GM19463 (cell line): ENCODE measurements at regions not wholly inside any gene's neighbourhood (a gene's known extent, or its start where the extent isn't known, plus 50 kb on each side); places are given as distances from the start of the nearest gene placed in this dataset.

ENCODE experiments used
- ATAC-seq: cut with Tn5 transposase; IDR thresholded peaks from one replicate; pipeline ENCODE4 v1.9.1; 2021; ENCODE audit warnings: mild to moderate bottlenecking, moderate library complexity; ENCODE audit not compliant: unreplicated experiment

DNA sequence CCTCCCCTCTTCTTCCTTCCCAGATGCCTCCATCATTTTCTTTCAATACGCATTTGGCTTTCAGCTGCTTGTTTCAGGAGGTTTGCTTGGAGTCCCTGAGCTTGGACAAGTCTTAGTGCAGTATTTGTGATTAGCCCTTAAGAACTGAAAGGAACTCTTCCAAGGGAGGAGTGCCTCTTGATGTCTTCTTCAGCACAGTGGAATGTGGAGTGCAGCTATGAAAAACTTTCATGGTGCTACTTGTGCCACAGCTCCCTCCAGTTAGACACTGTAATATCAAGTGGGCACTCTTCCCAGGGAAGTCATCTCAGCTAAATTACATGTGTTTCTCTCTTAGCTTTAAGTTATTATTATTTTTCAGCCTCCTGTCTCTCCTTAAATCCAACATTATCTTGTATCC, 173.1 kb downstream of the NECTIN3 start:
- no peak for ATAC-seq

- no peak for ATAC-seq
Measured at GRCh38 chr3:111246967-111247760, 175.5 kb downstream of the NECTIN3 start.

- no peak for ATAC-seq
Measured at GRCh38 chr3:111248406-111248805, 176.8 kb downstream of the NECTIN3 start.

DNA sequence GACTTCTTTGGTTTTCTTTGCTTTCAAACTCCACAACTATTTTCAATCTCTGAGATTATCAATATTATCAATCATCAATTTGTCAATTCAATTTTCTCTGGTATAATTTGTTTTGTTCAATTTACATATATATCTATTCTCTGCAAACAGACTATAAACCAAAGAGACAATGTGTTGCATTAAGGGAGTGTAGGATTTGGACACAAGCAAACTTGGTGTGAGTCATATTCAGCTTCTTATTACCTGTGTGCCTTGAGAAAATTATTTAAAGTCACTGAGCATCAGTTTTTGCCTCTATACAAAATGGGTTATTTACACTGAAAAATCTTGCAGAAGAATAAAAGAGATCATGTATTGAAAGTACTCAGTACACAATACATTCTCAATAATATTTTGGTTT, 177.8 kb downstream of the NECTIN3 start:
- ATAC-seq: no peak

- peak; percentile 55 for ATAC-seq
Measured at GRCh38 chr3:111252779-111253178, 181.2 kb downstream of the NECTIN3 start.

GRCh38 chr3:111253733-111254132, 182.1 kb downstream of the NECTIN3 start:
- no peak for ATAC-seq

DNA sequence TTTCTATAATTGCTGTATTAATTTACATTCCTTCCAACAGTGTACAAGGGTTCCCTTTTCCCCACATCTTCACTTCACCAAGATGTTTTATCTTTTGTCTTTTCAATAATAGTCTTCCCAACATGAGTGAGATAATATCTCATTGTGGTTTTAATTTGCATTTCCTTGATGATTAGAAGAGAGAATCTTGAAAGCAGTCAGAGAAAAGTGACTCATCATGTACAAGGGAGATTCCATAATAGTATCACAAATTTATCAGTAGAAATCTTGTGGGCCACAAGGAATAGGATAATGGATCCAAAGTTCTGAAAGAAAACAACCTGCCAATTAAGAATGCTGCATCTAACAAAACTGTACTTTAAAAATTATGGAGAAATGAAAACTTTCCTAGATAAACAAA, 189.3 kb downstream of the NECTIN3 start:
- peak; percentile 69 for ATAC-seq

- ATAC-seq: no peak
Measured at GRCh38 chr3:111269777-111270176, 198.2 kb downstream of the NECTIN3 start.

- no peak for ATAC-seq
Measured at GRCh38 chr3:111277226-111277625, 205.6 kb downstream of the NECTIN3 start.

DNA sequence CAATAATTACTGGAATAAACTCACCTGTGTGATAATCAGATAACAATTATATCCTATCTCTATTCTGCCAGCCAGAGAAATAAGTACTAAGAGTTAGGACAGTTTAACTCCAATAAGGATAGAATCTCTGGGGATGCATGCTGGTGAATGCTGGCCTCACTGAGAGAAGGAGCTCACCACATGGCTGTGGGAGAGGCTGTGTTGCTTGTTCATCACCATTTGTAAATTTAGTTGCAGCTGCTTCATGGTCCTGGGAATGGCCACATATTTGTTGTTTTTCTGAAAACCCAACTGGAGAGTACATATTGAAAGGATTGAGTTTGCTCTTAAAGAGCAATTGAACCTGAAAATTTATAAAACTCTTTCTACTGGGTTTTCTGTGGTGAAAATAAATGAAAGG, 207.3 kb downstream of the NECTIN3 start:
- ATAC-seq: no peak

- ATAC-seq: no peak
Measured at GRCh38 chr3:111282024-111282423, 210.4 kb downstream of the NECTIN3 start.

DNA sequence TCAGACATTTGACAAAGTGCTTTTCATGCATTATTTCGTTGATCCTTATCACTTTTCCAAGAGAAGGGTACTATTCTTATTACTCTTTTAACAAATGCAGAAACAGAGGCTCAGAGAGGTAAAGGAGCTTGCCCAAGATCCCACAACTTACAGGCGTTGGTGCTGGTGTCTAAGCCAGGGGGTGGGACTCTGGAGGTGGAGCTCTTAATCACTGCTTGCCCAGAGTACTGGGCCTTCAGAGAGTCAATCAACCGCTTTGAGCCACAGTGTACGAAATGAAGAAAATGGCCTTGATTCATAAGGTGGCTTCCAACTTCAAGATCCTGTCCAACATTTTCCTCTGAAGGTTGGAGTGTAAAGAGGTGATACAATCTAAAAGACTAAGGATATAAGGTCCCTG, 211.5 kb downstream of the NECTIN3 start:
- no peak for ATAC-seq

- ATAC-seq: no peak
Measured at GRCh38 chr3:111284503-111285183, 213.0 kb downstream of the NECTIN3 start.

GRCh38 chr3:111285184-111285538, 213.5 kb downstream of the NECTIN3 start:
- ATAC-seq: no peak

DNA sequence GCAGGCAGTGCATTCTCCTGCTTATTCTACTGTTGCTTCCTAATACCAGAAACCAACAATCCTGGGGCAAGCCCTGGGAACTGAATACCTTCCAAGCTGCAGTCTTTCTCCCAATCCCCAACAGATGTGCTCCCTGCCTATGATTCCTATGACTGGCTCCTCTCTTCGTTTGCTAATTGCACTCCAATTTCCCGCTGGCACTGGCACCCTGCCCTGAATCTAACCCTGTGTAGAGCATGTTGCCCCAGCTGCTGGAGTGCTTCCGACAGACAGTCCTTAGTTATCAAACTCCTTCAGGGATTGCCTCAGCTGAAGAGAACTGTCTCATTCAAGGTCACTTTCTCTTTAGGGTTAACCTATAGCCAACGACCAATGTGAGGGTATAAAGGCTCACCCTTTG, 214.1 kb downstream of the NECTIN3 start:
- no peak for ATAC-seq

GRCh38 chr3:111286746-111287145, 215.1 kb downstream of the NECTIN3 start:
- no peak for ATAC-seq

DNA sequence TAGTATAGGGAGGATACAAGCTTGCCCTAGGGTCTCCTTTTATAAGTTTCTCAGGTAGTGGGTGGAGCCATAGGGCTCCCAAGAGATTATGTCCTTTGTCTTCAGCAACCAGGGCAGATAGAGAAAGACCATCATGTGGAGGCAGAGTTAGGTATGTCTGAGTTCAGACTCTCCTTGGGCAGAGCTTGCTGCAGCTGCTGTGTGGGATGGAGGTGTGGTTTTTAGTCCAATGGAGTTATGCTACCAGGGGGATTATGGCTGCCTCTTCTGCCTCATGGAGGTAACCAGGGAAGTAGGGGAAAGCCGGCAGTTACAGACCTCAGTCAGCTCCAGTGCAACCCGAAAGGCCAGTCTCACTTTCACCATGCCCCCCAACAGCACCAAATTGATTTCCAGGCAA, 220.5 kb downstream of the NECTIN3 start:
- no peak for ATAC-seq

DNA sequence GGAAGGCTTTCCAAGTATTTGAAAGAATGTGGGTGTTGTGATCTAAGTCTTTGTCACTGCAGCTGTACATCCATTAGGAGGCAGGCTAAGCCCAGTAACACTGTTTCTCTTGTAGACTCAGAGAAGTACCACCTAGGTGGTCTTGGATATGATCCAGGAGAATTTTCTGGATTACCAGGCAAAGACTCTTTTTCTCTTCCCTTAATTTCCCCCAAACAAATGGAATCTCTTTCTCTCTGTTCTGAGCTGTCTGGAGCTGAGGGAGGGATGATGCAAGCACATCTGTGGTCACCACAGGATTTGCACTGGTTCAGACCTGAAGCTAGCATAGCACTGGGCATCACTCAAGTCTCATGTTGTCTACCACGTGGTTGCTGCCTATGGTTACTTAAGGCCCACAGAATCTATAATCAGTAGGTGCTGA, 227.6 kb downstream of the NECTIN3 start:
- ATAC-seq: no peak

DNA sequence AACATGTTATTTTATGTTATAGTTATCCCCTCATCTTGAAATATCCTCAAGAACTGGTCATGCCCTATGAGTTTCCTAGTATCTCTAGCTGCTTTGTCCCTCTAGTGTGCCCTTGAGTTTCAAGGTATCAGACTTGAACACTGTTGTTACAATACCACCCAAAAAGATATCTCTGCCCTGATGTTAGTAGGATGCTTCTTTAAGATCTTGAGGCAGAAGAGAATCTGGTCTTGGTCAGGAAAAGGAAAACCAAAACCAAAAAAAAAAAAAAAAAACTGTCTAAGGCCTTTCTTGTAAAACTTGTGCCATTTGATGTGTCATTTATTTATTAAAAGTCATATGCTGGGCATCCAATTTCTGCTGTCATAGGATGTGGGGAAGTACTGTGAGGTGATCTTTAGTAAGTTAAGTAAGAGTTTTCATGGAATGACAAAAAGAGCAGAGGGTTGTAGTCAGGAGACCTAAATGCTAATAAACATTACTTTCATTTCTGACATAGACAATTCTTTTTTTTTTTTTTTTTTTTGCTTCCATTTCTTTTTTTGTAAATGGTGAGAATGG, 229.7 kb downstream of the NECTIN3 start:
- ATAC-seq: no peak

- ATAC-seq: no peak
Measured at GRCh38 chr3:111302063-111302462, 230.4 kb downstream of the NECTIN3 start.

- no peak for ATAC-seq
Measured at GRCh38 chr3:111303760-111304159, 232.1 kb downstream of the NECTIN3 start.

DNA sequence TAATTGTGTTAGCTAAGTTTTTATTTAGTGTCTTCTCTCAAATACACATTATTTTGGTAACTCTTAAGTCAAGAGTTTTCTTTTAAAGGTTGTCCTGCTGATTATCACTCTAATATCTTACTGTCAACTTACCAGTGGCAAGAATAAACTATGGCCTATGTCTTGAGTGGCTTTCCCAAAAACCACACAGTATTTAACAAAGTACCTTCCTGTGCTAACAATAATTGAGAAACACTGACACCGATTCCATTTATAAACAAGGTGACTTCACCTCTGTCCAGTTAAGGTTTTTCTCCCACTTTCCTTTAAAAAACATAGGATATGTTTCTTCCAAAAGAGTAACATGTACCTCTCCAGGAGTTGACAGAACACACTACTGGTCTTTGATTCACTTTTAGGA, 234.3 kb upstream of the CD96 start:
- ATAC-seq: no peak
